ENCODE measurements at regions not wholly inside any gene's neighbourhood (a gene's known extent, or its start where the extent isn't known, plus 50 kb on each side); places are given as distances from the start of the nearest gene placed in this dataset.

DNA sequence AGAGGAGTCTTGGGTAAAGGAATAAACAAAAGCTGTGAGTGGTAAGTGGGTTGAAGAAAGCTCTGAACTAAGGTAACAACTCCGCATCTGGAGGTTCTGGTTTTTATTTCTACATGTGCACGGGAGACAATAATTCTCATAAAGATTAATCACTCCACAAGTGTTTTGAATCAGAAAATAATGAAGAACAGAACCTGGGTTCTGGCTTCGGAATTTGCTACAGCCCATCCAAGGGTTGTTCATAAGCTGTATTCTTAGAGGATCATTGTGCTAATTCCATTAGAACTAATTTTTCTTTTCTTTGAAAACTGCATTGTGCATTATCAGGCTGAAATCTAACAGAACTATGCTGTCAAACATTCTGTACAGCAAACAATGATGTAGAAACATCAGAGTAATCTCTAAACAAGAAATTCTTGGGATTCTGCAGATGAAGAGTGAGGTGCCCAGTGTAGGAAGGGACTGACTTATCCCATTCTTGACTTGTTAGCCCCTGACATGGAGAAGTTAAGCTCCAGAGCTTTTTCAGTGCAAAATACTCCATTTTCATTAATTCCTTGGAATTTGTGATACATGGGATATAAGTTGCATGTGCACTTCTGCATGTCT, 368.2 kb downstream of the COG6 start:
- TF ChIP-seq, protein P1, sequence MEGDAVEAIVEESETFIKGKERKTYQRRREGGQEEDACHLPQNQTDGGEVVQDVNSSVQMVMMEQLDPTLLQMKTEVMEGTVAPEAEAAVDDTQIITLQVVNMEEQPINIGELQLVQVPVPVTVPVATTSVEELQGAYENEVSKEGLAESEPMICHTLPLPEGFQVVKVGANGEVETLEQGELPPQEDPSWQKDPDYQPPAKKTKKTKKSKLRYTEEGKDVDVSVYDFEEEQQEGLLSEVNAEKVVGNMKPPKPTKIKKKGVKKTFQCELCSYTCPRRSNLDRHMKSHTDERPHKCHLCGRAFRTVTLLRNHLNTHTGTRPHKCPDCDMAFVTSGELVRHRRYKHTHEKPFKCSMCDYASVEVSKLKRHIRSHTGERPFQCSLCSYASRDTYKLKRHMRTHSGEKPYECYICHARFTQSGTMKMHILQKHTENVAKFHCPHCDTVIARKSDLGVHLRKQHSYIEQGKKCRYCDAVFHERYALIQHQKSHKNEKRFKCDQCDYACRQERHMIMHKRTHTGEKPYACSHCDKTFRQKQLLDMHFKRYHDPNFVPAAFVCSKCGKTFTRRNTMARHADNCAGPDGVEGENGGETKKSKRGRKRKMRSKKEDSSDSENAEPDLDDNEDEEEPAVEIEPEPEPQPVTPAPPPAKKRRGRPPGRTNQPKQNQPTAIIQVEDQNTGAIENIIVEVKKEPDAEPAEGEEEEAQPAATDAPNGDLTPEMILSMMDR (IDR thresholded peaks at IDR 0.05) = no peak
- no peak for TF ChIP-seq POLR2AphosphoS5 (IDR thresholded peaks at IDR 0.05)
- TF ChIP-seq POLR2A (IDR thresholded peaks at IDR 0.05) = no peak

All from breast epithelium (tissue), 3 donors.